HepG2 (cell line): ENCODE measurements at regions not wholly inside any gene's neighbourhood (a gene's known extent, or its start where the extent isn't known, plus 50 kb on each side); places are given as distances from the start of the nearest gene placed in this dataset.

Source experiments
- ATAC-seq: fragments of 200-7000 bp; cut with Tn5 transposase; 3 replicates; pipeline ENCODE4 v1.9.1; 2020; ENCODE audit warnings: mild to moderate bottlenecking, moderate library complexity
- BruUV-seq: library from RNA; stranded (reverse); fragments of 400-500 nt; replicated peaks from 2 replicates; lab custom pipeline; 2021; lab: Mats Ljungman, UMichigan
- CTCF ChIA-PET: fragments of 300-600 bp; formaldehyde crosslinking; extraction: SDS; loops from one replicate; lab custom pipeline; 2021; ENCODE audit warnings: low total read pairs, inconsistent platforms, low intra/inter-chr PET ratio; lab: Yijun Ruan, JAX
- POLR2A ChIA-PET: fragments of 350-600 bp; sonication (Branson Sonifier 250); formaldehyde crosslinking; loops from one replicate; lab custom pipeline; 2020; ENCODE audit warnings: antibody characterized with exemption, inconsistent platforms; lab: Yijun Ruan, JAX
- DNase-seq: peaks from one replicate; pipeline ENCODE4 v3.0.0-alpha.2; 2015; ENCODE audit warnings: low spot score
- FAIRE-seq: peaks from 3 replicates; lab custom pipeline; 2011; peaks lifted over from hg19 to GRCh38; lab: Jason Lieb, UNC
- H2AFZ ChIP-seq: one replicate; pipeline ENCODE4 v1.6.1; 2011; ENCODE audit warnings: low read length, inconsistent platforms
- H3K27ac ChIP-seq: fragments of 300-600 bp; 3 replicates; pipeline ENCODE4 v1.8.0; 2011; ENCODE audit warnings: mixed run types, mild to moderate bottlenecking, mixed read lengths, low read length, inconsistent platforms; ENCODE audit not compliant: insufficient read depth; ENCODE audit errors: extremely low read length
- H3K27me3 ChIP-seq, 2 experiments: fragments of 200-600 bp in 1 of 2; 2 replicates in 1 of 2; 3 replicates in 1 of 2; pipeline versions ENCODE4 v1.6.0 to v1.8.0; 2011; ENCODE audit warnings: low read length in 2 of 2, mild to moderate bottlenecking in 2 of 2, moderate library complexity in 2 of 2, inconsistent platforms in 1 of 2; ENCODE audit not compliant: insufficient read depth in 2 of 2, control insufficient read depth in 1 of 2
- H3K36me3 ChIP-seq, 2 experiments: fragments of 200-600 bp in 1 of 2; replicated peaks in 1 of 2; 2 replicates in 1 of 2; 3 replicates in 1 of 2; pipeline versions ENCODE4 v1.5.1 to v1.8.0; 2011; ENCODE audit warnings: low read length in 2 of 2, inconsistent platforms in 1 of 2; ENCODE audit not compliant: insufficient read depth in 2 of 2, control insufficient read depth in 1 of 2
- H3K4me1 ChIP-seq: 2 replicates; pipeline ENCODE4 v1.5.1; 2012; ENCODE audit warnings: low read length, inconsistent platforms; ENCODE audit not compliant: insufficient read depth
- H3K4me2 ChIP-seq: 2 replicates; pipeline ENCODE4 v1.6.0; 2011; ENCODE audit warnings: low read depth, low read length, inconsistent platforms
- H3K4me3 ChIP-seq, 3 experiments: fragments of 200-600 bp in 1 of 3; sonication (generic), shearing (Covaris generic) in 1 of 3; replicated peaks in 1 of 3; 2 replicates each; pipeline ENCODE4 v1.5.1; 2011 to 2016; ENCODE audit warnings: low read length in 3 of 3, inconsistent platforms in 2 of 3, low read depth in 2 of 3, mild to moderate bottlenecking in 2 of 3, control low read depth in 1 of 3, mixed read lengths in 1 of 3; ENCODE audit not compliant: insufficient read depth in 1 of 3
- H3K79me2 ChIP-seq: one replicate; pipeline ENCODE4 v1.6.1; 2011; ENCODE audit warnings: low read length, inconsistent platforms; ENCODE audit not compliant: insufficient read depth
- H3K9ac ChIP-seq: 2 replicates; pipeline ENCODE4 v1.6.0; 2011; ENCODE audit warnings: mild to moderate bottlenecking, low read depth, low read length, inconsistent platforms; ENCODE audit not compliant: insufficient read depth
- H3K9me3 ChIP-seq: 2 replicates; pipeline ENCODE4 v1.5.1; 2012; ENCODE audit warnings: mild to moderate bottlenecking, low read length
- H4K20me1 ChIP-seq: 2 replicates; pipeline ENCODE4 v1.6.0; 2011; ENCODE audit warnings: inconsistent platforms, mild to moderate bottlenecking, low read length, moderate library complexity; ENCODE audit not compliant: insufficient read depth
- DPF2 ChIP-seq: sonication (generic); formaldehyde crosslinking; IDR thresholded peaks from 2 replicates; pipeline ENCODE4 v1.4.0; 2020; ENCODE audit warnings: mild to moderate bottlenecking, low read depth, missing genetic modification reagents, borderline replicate concordance
- HOXD1 ChIP-seq: sonication (generic); formaldehyde crosslinking; IDR thresholded peaks from 2 replicates; pipeline ENCODE4 v1.5.0; 2020; ENCODE audit warnings: missing genetic modification reagents
- MTF1 ChIP-seq: sonication (generic); formaldehyde crosslinking; IDR thresholded peaks from 2 replicates; pipeline ENCODE4 v1.5.0; 2020; ENCODE audit warnings: missing genetic modification reagents
- RARG ChIP-seq: sonication (generic); formaldehyde crosslinking; IDR thresholded peaks from 2 replicates; pipeline ENCODE4 v1.4.0; 2020; ENCODE audit warnings: low read depth, mild to moderate bottlenecking, missing genetic modification reagents
- RFX3 ChIP-seq: IDR thresholded peaks from 2 replicates; pipeline ENCODE4 v1.6.1; 2016; ENCODE audit warnings: missing biosample characterization, missing genetic modification reagents
- SRSF1 ChIP-seq: fragments of 200-400 bp; formaldehyde crosslinking; optimal IDR thresholded peaks from 2 replicates; pipeline ENCODE3; 2017; ENCODE audit warnings: mild to moderate bottlenecking, low read depth, low read length, moderate library complexity
- TCF7L2 ChIP-seq: IDR thresholded peaks from 2 replicates; pipeline ENCODE4 v1.6.1; 2011; ENCODE audit warnings: mild to moderate bottlenecking, low read depth, low read length, moderate library complexity
- ZNF224 ChIP-seq: sonication (generic); formaldehyde crosslinking; IDR thresholded peaks from 2 replicates; pipeline ENCODE4 v1.5.0; 2020; ENCODE audit warnings: mild to moderate bottlenecking, missing genetic modification reagents
- ZNF326 ChIP-seq: sonication (generic); formaldehyde crosslinking; IDR thresholded peaks from 2 replicates; pipeline ENCODE4 v1.4.0; 2020; ENCODE audit warnings: missing genetic modification reagents, borderline replicate concordance
- WGBS: methylation state at CpG from one replicate; pipeline ENCODE4 v1.1.6; 2017; ENCODE audit warnings: low lambda C conversion rate; 5-methylcytosine and 5-hydroxymethylcytosine counted together
- in situ Hi-C: cut with HindIII; loops from 2 replicates; pipeline ENCODE4 v1.10.0; 2017; ENCODE audit warnings: low pct_unique_long_range_greater_than_20kb; ENCODE audit not compliant: extremely low pct_ligation_motif_present
- intact Hi-C: fragments of 100-400 bp; cut with micrococcal nuclease; formaldehyde crosslinking; loops from one replicate; pipeline ENCODE4 v1.10.0; 2022; ENCODE audit not compliant: unreplicated experiment
- TF ChIP-seq, protein P1 (sequence below): sonication (generic); formaldehyde crosslinking; IDR thresholded peaks from 2 replicates; pipeline ENCODE4 v1.5.1; 2020; ENCODE audit warnings: missing genetic modification reagents, mild to moderate bottlenecking, borderline replicate concordance
- TF ChIP-seq, protein P2 (sequence below): IDR thresholded peaks from 2 replicates; pipeline ENCODE4 v1.6.1; 2016
- TF ChIP-seq, protein P3 (sequence below): sonication (generic); formaldehyde crosslinking; IDR thresholded peaks from 2 replicates; pipeline ENCODE4 v1.5.0; 2020; ENCODE audit warnings: mild to moderate bottlenecking, missing genetic modification reagents, borderline replicate concordance
- TF ChIP-seq, protein P4 (sequence below): sonication (generic); formaldehyde crosslinking; IDR thresholded peaks from 2 replicates; pipeline ENCODE4 v1.8.1; 2023; ENCODE audit warnings: mild to moderate bottlenecking, moderate library complexity, missing genetic modification reagents
- TF ChIP-seq, protein P5 (sequence below): sonication (generic); formaldehyde crosslinking; IDR thresholded peaks from 2 replicates; pipeline ENCODE4 v1.4.0; 2020; ENCODE audit warnings: missing genetic modification reagents

DNA sequence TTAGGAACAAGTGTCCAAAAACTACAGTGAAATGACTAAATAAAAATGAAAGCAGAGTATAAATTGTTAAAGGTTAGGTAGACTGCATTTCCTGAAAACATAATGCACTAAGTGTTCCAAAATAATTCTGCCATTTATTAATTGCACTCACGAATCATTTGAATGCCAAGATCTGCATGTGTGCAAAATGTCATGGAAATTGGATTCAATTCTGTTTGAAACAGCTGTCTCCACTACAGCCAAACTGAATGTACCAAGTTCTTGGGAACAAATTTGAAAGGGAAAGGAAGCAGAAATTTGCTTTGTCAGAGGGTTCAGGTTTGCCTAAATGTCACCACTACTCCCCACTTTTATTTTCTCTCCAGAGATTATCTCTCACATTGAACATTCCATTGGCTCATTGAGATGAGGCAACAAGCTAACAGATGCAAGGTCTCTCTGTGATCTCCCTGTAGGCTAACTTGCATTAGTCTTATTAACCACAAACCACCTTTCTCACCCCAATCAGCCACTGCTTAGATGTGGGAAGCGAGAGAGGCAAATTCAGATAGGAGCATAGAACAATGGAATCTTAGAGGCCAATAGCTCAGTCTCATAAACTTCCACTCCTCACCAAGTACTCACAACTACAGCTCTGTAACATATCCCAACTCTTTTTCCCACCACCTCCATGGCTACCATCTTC, 226.6 kb downstream of the KDR start (continued):
- TF ChIP-seq, protein P1, sequence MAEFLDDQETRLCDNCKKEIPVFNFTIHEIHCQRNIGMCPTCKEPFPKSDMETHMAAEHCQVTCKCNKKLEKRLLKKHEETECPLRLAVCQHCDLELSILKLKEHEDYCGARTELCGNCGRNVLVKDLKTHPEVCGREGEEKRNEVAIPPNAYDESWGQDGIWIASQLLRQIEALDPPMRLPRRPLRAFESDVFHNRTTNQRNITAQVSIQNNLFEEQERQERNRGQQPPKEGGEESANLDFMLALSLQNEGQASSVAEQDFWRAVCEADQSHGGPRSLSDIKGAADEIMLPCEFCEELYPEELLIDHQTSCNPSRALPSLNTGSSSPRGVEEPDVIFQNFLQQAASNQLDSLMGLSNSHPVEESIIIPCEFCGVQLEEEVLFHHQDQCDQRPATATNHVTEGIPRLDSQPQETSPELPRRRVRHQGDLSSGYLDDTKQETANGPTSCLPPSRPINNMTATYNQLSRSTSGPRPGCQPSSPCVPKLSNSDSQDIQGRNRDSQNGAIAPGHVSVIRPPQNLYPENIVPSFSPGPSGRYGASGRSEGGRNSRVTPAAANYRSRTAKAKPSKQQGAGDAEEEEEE (CRISPR knock-in tag): no peak
- TF ChIP-seq RFX3 (CRISPR knock-in tag) (no peak), SRSF1 (no peak), MTF1 (CRISPR knock-in tag) (no peak)
- TF ChIP-seq, protein P2, sequence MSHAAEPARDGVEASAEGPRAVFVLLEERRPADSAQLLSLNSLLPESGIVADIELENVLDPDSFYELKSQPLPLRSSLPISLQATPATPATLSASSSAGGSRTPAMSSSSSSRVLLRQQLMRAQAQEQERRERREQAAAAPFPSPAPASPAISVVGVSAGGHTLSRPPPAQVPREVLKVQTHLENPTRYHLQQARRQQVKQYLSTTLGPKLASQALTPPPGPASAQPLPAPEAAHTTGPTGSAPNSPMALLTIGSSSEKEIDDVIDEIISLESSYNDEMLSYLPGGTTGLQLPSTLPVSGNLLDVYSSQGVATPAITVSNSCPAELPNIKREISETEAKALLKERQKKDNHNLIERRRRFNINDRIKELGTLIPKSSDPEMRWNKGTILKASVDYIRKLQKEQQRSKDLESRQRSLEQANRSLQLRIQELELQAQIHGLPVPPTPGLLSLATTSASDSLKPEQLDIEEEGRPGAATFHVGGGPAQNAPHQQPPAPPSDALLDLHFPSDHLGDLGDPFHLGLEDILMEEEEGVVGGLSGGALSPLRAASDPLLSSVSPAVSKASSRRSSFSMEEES (CRISPR knock-in tag): no peak
- TF ChIP-seq, protein P3, sequence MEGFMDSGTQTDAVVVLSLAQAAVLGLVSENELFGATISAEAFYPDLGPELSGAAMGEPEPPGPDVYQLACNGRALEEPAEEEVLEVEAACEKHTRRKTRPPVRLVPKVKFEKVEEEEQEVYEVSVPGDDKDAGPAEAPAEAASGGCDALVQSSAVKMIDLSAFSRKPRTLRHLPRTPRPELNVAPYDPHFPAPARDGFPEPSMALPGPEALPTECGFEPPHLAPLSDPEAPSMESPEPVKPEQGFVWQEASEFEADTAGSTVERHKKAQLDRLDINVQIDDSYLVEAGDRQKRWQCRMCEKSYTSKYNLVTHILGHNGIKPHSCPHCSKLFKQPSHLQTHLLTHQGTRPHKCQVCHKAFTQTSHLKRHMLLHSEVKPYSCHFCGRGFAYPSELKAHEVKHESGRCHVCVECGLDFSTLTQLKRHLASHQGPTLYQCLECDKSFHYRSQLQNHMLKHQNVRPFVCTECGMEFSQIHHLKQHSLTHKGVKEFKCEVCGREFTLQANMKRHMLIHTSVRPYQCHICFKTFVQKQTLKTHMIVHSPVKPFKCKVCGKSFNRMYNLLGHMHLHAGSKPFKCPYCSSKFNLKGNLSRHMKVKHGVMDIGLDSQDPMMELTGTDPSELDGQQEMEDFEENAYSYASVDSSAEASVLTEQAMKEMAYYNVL (CRISPR knock-in tag): no peak

DNA sequence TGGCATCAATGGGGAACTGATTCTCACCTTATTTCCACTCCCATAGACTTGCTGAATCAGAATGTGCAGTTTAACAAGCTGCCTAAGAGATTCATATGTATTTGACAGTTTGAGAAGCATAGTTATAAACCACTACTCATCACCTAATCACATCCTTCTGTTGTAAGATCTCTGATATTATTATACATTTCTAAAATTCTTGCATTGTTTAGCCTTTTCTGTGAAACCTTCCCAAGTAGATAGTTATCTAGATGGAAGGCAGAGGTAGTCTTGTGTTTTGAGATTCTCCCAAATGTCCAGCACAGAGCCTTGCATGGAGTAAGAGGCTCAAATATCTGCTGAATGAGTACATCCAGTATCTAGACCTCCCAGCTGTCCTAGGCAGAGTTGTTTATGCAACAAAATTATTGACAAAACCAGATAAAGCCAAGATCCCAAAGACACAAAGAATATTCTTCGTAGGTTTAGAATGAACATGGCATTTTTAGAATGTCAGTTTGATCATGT, 227.3 kb downstream of the KDR start:
- Histone ChIP-seq H2AFZ (no peak overlapping the region), H3K27me3 (no peaks in the 10 kb centered on the region), H3K9ac (no peak overlapping the region), H4K20me1 (no peaks in the 10 kb centered on the region), H3K79me2 (no peaks in the 10 kb centered on the region), H3K9me3 (no peaks in the 10 kb centered on the region), H3K27ac (no peak overlapping the region), H3K4me2 (no peak overlapping the region), H3K4me3 (no peak overlapping the region), H3K4me1 (no peaks in the 10 kb centered on the region), H3K36me3 (no peaks in the 10 kb centered on the region)
- intact Hi-C loops (loop anchor here (10.0 kb wide), 1 partner anchor 1703 kb away; no protein-coding TSS in a partner anchor), in situ Hi-C loops (no loop called here)
- FAIRE-seq (no peak), ATAC-seq (no peak), DNase-seq (no peak)
- no TSS peak for BruUV-seq
- POLR2A ChIA-PET: no interaction called here
- CTCF ChIA-PET: no interaction called here
- 3% methylated on average over 1 of the region's 1 CpG for WGBS
- TF ChIP-seq RARG (CRISPR knock-in tag) (no peak), DPF2 (CRISPR knock-in tag) (no peak), TCF7L2 (no peak), ZNF224 (CRISPR knock-in tag) (no peak), ZNF326 (no peak), HOXD1 (CRISPR knock-in tag) (no peak)
- TF ChIP-seq, protein P4, sequence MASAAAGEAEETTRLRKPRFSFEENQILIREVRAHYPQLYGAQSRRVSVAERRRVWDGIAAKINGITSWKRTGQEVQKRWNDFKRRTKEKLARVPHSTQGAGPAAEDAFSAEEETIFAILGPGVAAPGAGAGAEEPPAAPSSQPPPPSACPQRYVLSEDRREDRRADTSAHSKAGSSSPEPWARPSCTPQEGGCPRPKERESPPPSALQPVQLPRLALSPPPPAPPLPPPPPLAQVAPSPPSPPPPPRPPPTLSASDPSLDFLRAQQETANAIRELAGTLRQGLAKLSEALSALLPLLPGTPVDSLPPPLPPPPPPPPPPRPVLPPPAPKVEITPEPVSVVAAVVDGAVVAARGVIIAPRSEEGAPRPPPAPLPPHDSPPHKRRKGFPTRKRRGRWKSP: no peak
- TF ChIP-seq, protein P5, sequence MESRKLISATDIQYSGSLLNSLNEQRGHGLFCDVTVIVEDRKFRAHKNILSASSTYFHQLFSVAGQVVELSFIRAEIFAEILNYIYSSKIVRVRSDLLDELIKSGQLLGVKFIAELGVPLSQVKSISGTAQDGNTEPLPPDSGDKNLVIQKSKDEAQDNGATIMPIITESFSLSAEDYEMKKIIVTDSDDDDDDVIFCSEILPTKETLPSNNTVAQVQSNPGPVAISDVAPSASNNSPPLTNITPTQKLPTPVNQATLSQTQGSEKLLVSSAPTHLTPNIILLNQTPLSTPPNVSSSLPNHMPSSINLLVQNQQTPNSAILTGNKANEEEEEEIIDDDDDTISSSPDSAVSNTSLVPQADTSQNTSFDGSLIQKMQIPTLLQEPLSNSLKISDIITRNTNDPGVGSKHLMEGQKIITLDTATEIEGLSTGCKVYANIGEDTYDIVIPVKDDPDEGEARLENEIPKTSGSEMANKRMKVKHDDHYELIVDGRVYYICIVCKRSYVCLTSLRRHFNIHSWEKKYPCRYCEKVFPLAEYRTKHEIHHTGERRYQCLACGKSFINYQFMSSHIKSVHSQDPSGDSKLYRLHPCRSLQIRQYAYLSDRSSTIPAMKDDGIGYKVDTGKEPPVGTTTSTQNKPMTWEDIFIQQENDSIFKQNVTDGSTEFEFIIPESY (CRISPR knock-in tag): no peak
